ENCODE measurements at regions not wholly inside any gene's neighbourhood (a gene's known extent, or its start where the extent isn't known, plus 50 kb on each side); places are given as distances from the start of the nearest gene placed in this dataset.

- H3K4me3 ChIP-seq (ENCODE audit: control extremely low read depth in 1 of 5, extremely low read depth in 1 of 5, insufficient read depth in 1 of 5, low read depth in 2 of 5, low read length in 4 of 5) = no peak overlapping the region
- no peaks in the 10 kb centered on the region for H3K27me3 ChIP-seq (replicated peaks in 1 of 4; ENCODE audit: control extremely low read depth in 1 of 4, control insufficient read depth in 3 of 4, insufficient read depth in 4 of 4, low read length in 3 of 4)
- peaks cover 0 to 11% (median 0%) of the 10 kb centered on the region in 3 donors for H3K9me3 ChIP-seq (ENCODE audit: control extremely low read depth in 1 of 3, control insufficient read depth in 2 of 3, insufficient read depth in 1 of 3, low read length in 2 of 3)
- H2AFZ ChIP-seq (ENCODE audit: insufficient read depth, low read depth, low read length, poor library complexity, severe bottlenecking) = no peak overlapping the region
- intact Hi-C loops (cut with micrococcal nuclease) = no loop called here
- TF ChIP-seq CTCF (IDR thresholded peaks at IDR 0.05) (no peak), EZH2 (IDR thresholded peaks at IDR 0.05; ENCODE audit: borderline replicate concordance, insufficient read depth, low read depth, low read length, poor library complexity, severe bottlenecking) (no peak)
- H3K4me1 ChIP-seq (ENCODE audit: control insufficient read depth in 2 of 2, insufficient read depth in 2 of 2, low read length in 2 of 2) = no peaks in the 10 kb centered on the region
- H3K9me3 Mint-ChIP-seq (ENCODE audit: insufficient read depth) = no peaks in the 10 kb centered on the region
- H3K4me1 Mint-ChIP-seq = no peaks in the 10 kb centered on the region
- ChIA-PET CTCF (no interaction called here), POLR2A (no interaction called here)
- H3K9ac ChIP-seq (ENCODE audit: low read length) = no peak overlapping the region
- no peak overlapping the region for H3K4me2 ChIP-seq (replicated peaks; ENCODE audit: low read depth, low read length, poor library complexity, severe bottlenecking)
- H4K20me1 ChIP-seq (ENCODE audit: control insufficient read depth, insufficient read depth, low read length, poor library complexity, severe bottlenecking) = no peaks in the 10 kb centered on the region
- no peak overlapping the region for H3K27ac Mint-ChIP-seq
- no peaks in the 10 kb centered on the region for H3K27me3 Mint-ChIP-seq
- H3K27ac ChIP-seq (ENCODE audit: low read length in 2 of 2) = no peak overlapping the region
- H3K36me3 ChIP-seq (replicated peaks in 1 of 2; ENCODE audit: control extremely low read depth in 1 of 2, control insufficient read depth in 1 of 2, extremely low read depth in 1 of 2, insufficient read depth in 2 of 2, low read length in 1 of 2) = no peaks in the 10 kb centered on the region
- ATAC-seq (ENCODE audit: low read depth) (no peak), DNase-seq (no peak)
- H3K4me3 Mint-ChIP-seq = no peak overlapping the region
- WGBS (ENCODE audit: insufficient coverage) = 85% methylated on average over 11 of the region's 14 CpGs
- H3K79me2 ChIP-seq (ENCODE audit: control insufficient read depth, insufficient read depth, low read length) = no peaks in the 10 kb centered on the region
These were observed 500.4 kb downstream of the IRX1 start for GRCh38 chr5:4095918-4096630.

- TF ChIP-seq EZH2 (IDR thresholded peaks at IDR 0.05; ENCODE audit: borderline replicate concordance, insufficient read depth, low read depth, low read length, poor library complexity, severe bottlenecking) = no peak
- no peak for TF ChIP-seq CTCF (IDR thresholded peaks at IDR 0.05)
- Histone ChIP-seq H3K4me2 (replicated peaks; ENCODE audit: low read depth, low read length, poor library complexity, severe bottlenecking) (no peak overlapping the region), H3K27me3 (replicated peaks in 1 of 4; ENCODE audit: control extremely low read depth in 1 of 4, control insufficient read depth in 3 of 4, insufficient read depth in 4 of 4, low read length in 3 of 4) (no peaks in the 10 kb centered on the region), H2AFZ (ENCODE audit: insufficient read depth, low read depth, low read length, poor library complexity, severe bottlenecking) (no peak overlapping the region), H3K9me3 (ENCODE audit: control extremely low read depth in 1 of 3, control insufficient read depth in 2 of 3, insufficient read depth in 1 of 3, low read length in 2 of 3) (peaks cover 0 to 11% (median 0%) of the 10 kb centered on the region in 3 donors), H3K27ac (ENCODE audit: low read length in 2 of 2) (no peak overlapping the region), H3K4me3 (ENCODE audit: control extremely low read depth in 1 of 5, extremely low read depth in 1 of 5, insufficient read depth in 1 of 5, low read depth in 2 of 5, low read length in 4 of 5) (no peak overlapping the region), H3K4me1 (ENCODE audit: control insufficient read depth in 2 of 2, insufficient read depth in 2 of 2, low read length in 2 of 2) (no peaks in the 10 kb centered on the region), H3K36me3 (replicated peaks in 1 of 2; ENCODE audit: control extremely low read depth in 1 of 2, control insufficient read depth in 1 of 2, extremely low read depth in 1 of 2, insufficient read depth in 2 of 2, low read length in 1 of 2) (no peaks in the 10 kb centered on the region), H3K79me2 (ENCODE audit: control insufficient read depth, insufficient read depth, low read length) (no peaks in the 10 kb centered on the region), H4K20me1 (ENCODE audit: control insufficient read depth, insufficient read depth, low read length, poor library complexity, severe bottlenecking) (no peaks in the 10 kb centered on the region), H3K9ac (ENCODE audit: low read length) (no peak overlapping the region)
- DNase-seq (no peak), ATAC-seq (ENCODE audit: low read depth) (no peak)
- intact Hi-C loops (cut with micrococcal nuclease) = no loop called here
- WGBS (ENCODE audit: insufficient coverage) = 64% methylated on average over 3 of the region's 6 CpGs
- no peak overlapping the region for H3K27ac Mint-ChIP-seq
- H3K4me1 Mint-ChIP-seq = no peaks in the 10 kb centered on the region
- POLR2A ChIA-PET = no interaction called here
- CTCF ChIA-PET = no interaction called here
- H3K4me3 Mint-ChIP-seq = no peak overlapping the region
- no peaks in the 10 kb centered on the region for H3K9me3 Mint-ChIP-seq (ENCODE audit: insufficient read depth)
- H3K27me3 Mint-ChIP-seq = no peaks in the 10 kb centered on the region
These were observed 501.6 kb downstream of the IRX1 start for GRCh38 chr5:4097199-4097598.
